ENCODE measurements at regions not wholly inside any gene's neighbourhood (a gene's known extent, or its start where the extent isn't known, plus 50 kb on each side); places are given as distances from the start of the nearest gene placed in this dataset.

GRCh38 chr2:60079562-60079961, 473.9 kb downstream of the BCL11A start:
- Histone ChIP-seq H3K9ac (ENCODE audit: low read length) (no peak overlapping the region), H3K27me3 (ENCODE audit: insufficient read depth, low read length) (no peaks in the 10 kb centered on the region), H3K4me3 (ENCODE audit: low read depth, low read length, poor library complexity, severe bottlenecking) (no peak overlapping the region), H2AFZ (ENCODE audit: low read length) (no peak overlapping the region), H3K9me2 (ENCODE audit: low read depth, low read length) (no peaks in the 10 kb centered on the region), H3F3A (ENCODE audit: insufficient read depth, low read length) (no peaks in the 10 kb centered on the region), H3K27ac (ENCODE audit: low read depth, low read length, poor library complexity, severe bottlenecking) (no peak overlapping the region), H3K4me2 (ENCODE audit: low read length) (no peak overlapping the region), H3K9me3 (ENCODE audit: low read length) (no peaks in the 10 kb centered on the region), H4K20me1 (ENCODE audit: insufficient read depth, low read length) (no peaks in the 10 kb centered on the region), H3K4me1 (ENCODE audit: insufficient read depth, low read length, severe bottlenecking) (no peaks in the 10 kb centered on the region), H3K79me2 (ENCODE audit: insufficient read depth, low read length) (no peaks in the 10 kb centered on the region), H3K36me3 (ENCODE audit: insufficient read depth, low read length) (no peaks in the 10 kb centered on the region)
- TF ChIP-seq EZH2 (IDR thresholded peaks at IDR 0.05; ENCODE audit: borderline replicate concordance, low read length), result no peak
- TF ChIP-seq, protein P1, sequence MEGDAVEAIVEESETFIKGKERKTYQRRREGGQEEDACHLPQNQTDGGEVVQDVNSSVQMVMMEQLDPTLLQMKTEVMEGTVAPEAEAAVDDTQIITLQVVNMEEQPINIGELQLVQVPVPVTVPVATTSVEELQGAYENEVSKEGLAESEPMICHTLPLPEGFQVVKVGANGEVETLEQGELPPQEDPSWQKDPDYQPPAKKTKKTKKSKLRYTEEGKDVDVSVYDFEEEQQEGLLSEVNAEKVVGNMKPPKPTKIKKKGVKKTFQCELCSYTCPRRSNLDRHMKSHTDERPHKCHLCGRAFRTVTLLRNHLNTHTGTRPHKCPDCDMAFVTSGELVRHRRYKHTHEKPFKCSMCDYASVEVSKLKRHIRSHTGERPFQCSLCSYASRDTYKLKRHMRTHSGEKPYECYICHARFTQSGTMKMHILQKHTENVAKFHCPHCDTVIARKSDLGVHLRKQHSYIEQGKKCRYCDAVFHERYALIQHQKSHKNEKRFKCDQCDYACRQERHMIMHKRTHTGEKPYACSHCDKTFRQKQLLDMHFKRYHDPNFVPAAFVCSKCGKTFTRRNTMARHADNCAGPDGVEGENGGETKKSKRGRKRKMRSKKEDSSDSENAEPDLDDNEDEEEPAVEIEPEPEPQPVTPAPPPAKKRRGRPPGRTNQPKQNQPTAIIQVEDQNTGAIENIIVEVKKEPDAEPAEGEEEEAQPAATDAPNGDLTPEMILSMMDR (IDR thresholded peaks at IDR 0.05; ENCODE audit: low read length), result no peak

DNA sequence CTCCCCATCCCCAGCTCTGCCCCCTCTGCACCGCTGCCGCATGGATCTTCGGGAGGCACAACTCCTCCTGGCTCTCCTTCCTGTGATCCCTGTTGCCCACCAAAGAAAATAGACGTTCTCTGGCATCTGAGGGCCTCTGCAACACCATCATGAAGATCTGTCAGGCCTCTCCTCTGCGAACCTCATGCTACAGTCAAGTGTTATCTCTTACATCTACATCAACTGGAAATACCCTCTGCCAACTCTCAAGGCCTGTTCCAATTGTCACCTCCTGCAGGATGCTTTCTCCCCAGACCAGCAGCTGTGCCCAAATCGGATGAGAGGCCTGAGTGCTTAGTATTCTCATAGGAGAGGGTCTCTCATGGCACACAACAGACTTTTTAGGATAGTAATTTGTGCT, 478.4 kb downstream of the BCL11A start:
- Histone ChIP-seq H3K4me2 (ENCODE audit: low read length) (no peak overlapping the region), H3K4me1 (ENCODE audit: insufficient read depth, low read length, severe bottlenecking) (no peaks in the 10 kb centered on the region)

GRCh38 chr2:60073201-60073600, 480.3 kb downstream of the BCL11A start:
- H3K4me3 ChIP-seq (ENCODE audit: low read depth, low read length, poor library complexity, severe bottlenecking), result no peak overlapping the region
- no peaks in the 10 kb centered on the region for H3K79me2 ChIP-seq (ENCODE audit: insufficient read depth, low read length)
- no peaks in the 10 kb centered on the region for H3K27me3 ChIP-seq (ENCODE audit: insufficient read depth, low read length)
- no peaks in the 10 kb centered on the region for H3K36me3 ChIP-seq (ENCODE audit: insufficient read depth, low read length)
- H3F3A ChIP-seq (ENCODE audit: insufficient read depth, low read length), result no peaks in the 10 kb centered on the region
- H3K4me2 ChIP-seq (ENCODE audit: low read length), result no peak overlapping the region
- no peak overlapping the region for H3K9ac ChIP-seq (ENCODE audit: low read length)
- H3K9me2 ChIP-seq (ENCODE audit: low read depth, low read length), result no peaks in the 10 kb centered on the region
- no peaks in the 10 kb centered on the region for H3K9me3 ChIP-seq (ENCODE audit: low read length)
- H3K4me1 ChIP-seq (ENCODE audit: insufficient read depth, low read length, severe bottlenecking), result no peaks in the 10 kb centered on the region
- H3K27ac ChIP-seq (ENCODE audit: low read depth, low read length, poor library complexity, severe bottlenecking), result no peak overlapping the region
- TF ChIP-seq, protein P1 (IDR thresholded peaks at IDR 0.05; ENCODE audit: low read length), result no peak
- TF ChIP-seq EZH2 (IDR thresholded peaks at IDR 0.05; ENCODE audit: borderline replicate concordance, low read length), result no peak
- no peaks in the 10 kb centered on the region for H4K20me1 ChIP-seq (ENCODE audit: insufficient read depth, low read length)
- no peak overlapping the region for H2AFZ ChIP-seq (ENCODE audit: low read length)

More for the DNA sequence above, 478.4 kb downstream of the BCL11A start:
- Histone ChIP-seq H2AFZ (ENCODE audit: low read length) (no peak overlapping the region), H3K9me3 (ENCODE audit: low read length) (no peaks in the 10 kb centered on the region), H4K20me1 (ENCODE audit: insufficient read depth, low read length) (no peaks in the 10 kb centered on the region), H3K9me2 (ENCODE audit: low read depth, low read length) (no peaks in the 10 kb centered on the region), H3K4me3 (ENCODE audit: low read depth, low read length, poor library complexity, severe bottlenecking) (no peak overlapping the region), H3K79me2 (ENCODE audit: insufficient read depth, low read length) (no peaks in the 10 kb centered on the region), H3K27me3 (ENCODE audit: insufficient read depth, low read length) (no peaks in the 10 kb centered on the region), H3F3A (ENCODE audit: insufficient read depth, low read length) (no peaks in the 10 kb centered on the region), H3K9ac (ENCODE audit: low read length) (no peak overlapping the region), H3K27ac (ENCODE audit: low read depth, low read length, poor library complexity, severe bottlenecking) (no peak overlapping the region), H3K36me3 (ENCODE audit: insufficient read depth, low read length) (no peaks in the 10 kb centered on the region)
- TF ChIP-seq EZH2 (IDR thresholded peaks at IDR 0.05; ENCODE audit: borderline replicate concordance, low read length), result no peak
- TF ChIP-seq, protein P1 (IDR thresholded peaks at IDR 0.05; ENCODE audit: low read length), result no peak

Measured in OCI-LY1 (cell line).